Hepatocyte (in vitro differentiated cells): ENCODE measurements at regions not wholly inside any gene's neighbourhood (a gene's known extent, or its start where the extent isn't known, plus 50 kb on each side); places are given as distances from the start of the nearest gene placed in this dataset.

ENCODE experiments used
- DNase-seq: peaks from one replicate; pipeline ENCODE4 v3.0.0-alpha.2; 2016; ENCODE audit warnings: low spot score
- H2AFZ ChIP-seq: fragments of 200-600 bp; sonication (generic); 2 replicates; pipeline ENCODE4 v1.6.0; 2016; ENCODE audit warnings: antibody characterized with exemption, mild to moderate bottlenecking
- H3K27ac ChIP-seq: fragments of 200-600 bp; sonication (generic); 2 replicates; pipeline ENCODE4 v1.5.1; 2016; ENCODE audit warnings: mild to moderate bottlenecking
- H3K27me3 ChIP-seq: fragments of 200-600 bp; sonication (generic); 2 replicates; pipeline ENCODE4 v1.6.1; 2016
- H3K36me3 ChIP-seq: fragments of 200-600 bp; sonication (generic); replicated peaks from 2 replicates; pipeline ENCODE4 v1.5.1; 2016; ENCODE audit warnings: low read depth; ENCODE audit not compliant: insufficient read depth
- H3K4me1 ChIP-seq: fragments of 200-600 bp; sonication (generic); 2 replicates; pipeline ENCODE4 v1.5.1; 2016; ENCODE audit warnings: mild to moderate bottlenecking, moderate library complexity; ENCODE audit not compliant: insufficient read depth
- H3K4me2 ChIP-seq: fragments of 200-600 bp; sonication (generic); 2 replicates; pipeline ENCODE4 v1.6.0; 2016
- H3K4me3 ChIP-seq: fragments of 200-600 bp; sonication (generic); 2 replicates; pipeline ENCODE4 v1.5.1; 2016; ENCODE audit warnings: mild to moderate bottlenecking
- H3K79me2 ChIP-seq: fragments of 200-600 bp; sonication (generic); 2 replicates; pipeline ENCODE4 v1.6.0; 2017; ENCODE audit warnings: mild to moderate bottlenecking
- H3K9me2 ChIP-seq: fragments of 200-600 bp; sonication (generic); replicated peaks from 2 replicates; pipeline ENCODE4 v1.6.0; 2017; ENCODE audit warnings: mild to moderate bottlenecking; ENCODE audit not compliant: insufficient read depth
- H3K9me3 ChIP-seq: fragments of 200-600 bp; sonication (generic); 2 replicates; pipeline ENCODE4 v1.5.1; 2016; ENCODE audit warnings: low read depth, mild to moderate bottlenecking
- H4K20me1 ChIP-seq: fragments of 200-600 bp; sonication (generic); 2 replicates; pipeline ENCODE4 v1.6.0; 2016; ENCODE audit warnings: mild to moderate bottlenecking; ENCODE audit not compliant: insufficient read depth, poor library complexity, severe bottlenecking
- CTCF ChIP-seq: fragments of 200-600 bp; sonication (generic); IDR thresholded peaks from 2 replicates; pipeline ENCODE4 v1.5.1; 2016; ENCODE audit warnings: antibody characterized with exemption, mild to moderate bottlenecking; ENCODE audit not compliant: poor library complexity
- EZH2 ChIP-seq: fragments of 200-600 bp; sonication (generic); IDR thresholded peaks from 2 replicates; pipeline ENCODE4 v1.6.1; 2016; ENCODE audit warnings: antibody characterized with exemption, mild to moderate bottlenecking, borderline replicate concordance
- EZH2phosphoT487 ChIP-seq: fragments of 200-600 bp; sonication (generic); IDR thresholded peaks from one replicate; pipeline ENCODE4 v1.6.1; 2018; ENCODE audit warnings: antibody characterized with exemption, mild to moderate bottlenecking, low read depth, moderate library complexity; ENCODE audit not compliant: unreplicated experiment, severe bottlenecking
- WGBS: methylation state at CpG from one replicate; pipeline ENCODE4 v1.1.6; 2016; ENCODE audit warnings: low lambda C conversion rate; ENCODE audit errors: missing lambda C conversion rate; 5-methylcytosine and 5-hydroxymethylcytosine counted together

GRCh38 chr4:188707036-188707435, 567.8 kb downstream of the TRIML1 start:
- no peaks in the 10 kb centered on the region for H4K20me1 ChIP-seq
- no peaks in the 10 kb centered on the region for H3K9me3 ChIP-seq
- WGBS, result 80% methylated on average over 4 of the region's 4 CpGs
- no peak overlapping the region for H3K4me2 ChIP-seq
- no peaks in the 10 kb centered on the region for H3K27me3 ChIP-seq
- no peak for DNase-seq
- H3K9me2 ChIP-seq, result no peaks in the 10 kb centered on the region
- TF ChIP-seq CTCF (no peak), EZH2phosphoT487 (no peak), EZH2 (no peak)
- no peak overlapping the region for H3K4me3 ChIP-seq
- H3K27ac ChIP-seq, result no peak overlapping the region
- H3K4me1 ChIP-seq, result no peaks in the 10 kb centered on the region
- no peaks in the 10 kb centered on the region for H3K79me2 ChIP-seq
- no peak overlapping the region for H2AFZ ChIP-seq
- H3K36me3 ChIP-seq, result no peaks in the 10 kb centered on the region

- Histone ChIP-seq H2AFZ (no peak overlapping the region), H4K20me1 (no peaks in the 10 kb centered on the region), H3K4me1 (no peaks in the 10 kb centered on the region), H3K79me2 (no peaks in the 10 kb centered on the region), H3K36me3 (no peaks in the 10 kb centered on the region), H3K9me3 (no peaks in the 10 kb centered on the region), H3K9me2 (no peaks in the 10 kb centered on the region), H3K4me3 (no peak overlapping the region), H3K27ac (no peak overlapping the region), H3K4me2 (no peak overlapping the region), H3K27me3 (no peaks in the 10 kb centered on the region)
- DNase-seq, result no peak
- TF ChIP-seq EZH2 (no peak), EZH2phosphoT487 (no peak), CTCF (no peak)
- WGBS, result 62% methylated on average over 2 of the region's 2 CpGs
Measured at GRCh38 chr4:188714501-188714900, 575.3 kb downstream of the TRIML1 start.

GRCh38 chr4:188714907-188715306, 575.7 kb downstream of the TRIML1 start:
- no peak overlapping the region for H2AFZ ChIP-seq
- no peaks in the 10 kb centered on the region for H3K36me3 ChIP-seq
- H3K27me3 ChIP-seq, result no peaks in the 10 kb centered on the region
- 89% methylated on average over 3 of the region's 3 CpGs for WGBS
- H3K27ac ChIP-seq, result no peak overlapping the region
- no peak overlapping the region for H3K4me2 ChIP-seq
- no peaks in the 10 kb centered on the region for H3K9me2 ChIP-seq
- no peaks in the 10 kb centered on the region for H4K20me1 ChIP-seq
- DNase-seq, result no peak
- H3K9me3 ChIP-seq, result no peaks in the 10 kb centered on the region
- no peaks in the 10 kb centered on the region for H3K79me2 ChIP-seq
- H3K4me3 ChIP-seq, result no peak overlapping the region
- no peaks in the 10 kb centered on the region for H3K4me1 ChIP-seq
- TF ChIP-seq EZH2phosphoT487, result no peak
- no peak for TF ChIP-seq CTCF
- TF ChIP-seq EZH2, result no peak

DNA sequence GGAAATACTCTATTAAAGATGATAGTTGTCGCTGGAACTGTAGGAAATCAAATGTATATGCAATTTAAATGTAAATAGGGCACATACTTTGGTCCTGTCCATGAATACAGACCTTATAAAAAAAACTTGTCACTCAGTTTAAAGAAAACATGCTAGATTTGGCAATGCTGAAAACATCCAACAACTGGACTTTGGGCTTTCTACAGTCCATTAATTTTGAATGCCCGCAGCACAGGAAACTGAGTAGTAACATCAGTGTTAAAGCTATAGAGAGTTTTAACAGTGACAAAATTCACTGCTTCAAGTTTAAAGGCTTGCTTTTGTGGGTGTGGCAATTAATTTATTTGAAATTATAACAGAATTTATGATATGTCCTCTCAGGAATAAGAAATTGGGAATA, 578.4 kb downstream of the TRIML1 start:
- Histone ChIP-seq H3K4me2 (no peak overlapping the region), H3K4me3 (no peak overlapping the region), H3K27me3 (no peaks in the 10 kb centered on the region), H4K20me1 (no peaks in the 10 kb centered on the region), H3K9me2 (no peaks in the 10 kb centered on the region), H3K36me3 (no peaks in the 10 kb centered on the region), H2AFZ (no peak overlapping the region), H3K4me1 (no peaks in the 10 kb centered on the region), H3K27ac (no peak overlapping the region), H3K9me3 (no peaks in the 10 kb centered on the region), H3K79me2 (no peaks in the 10 kb centered on the region)
- WGBS, result 97% methylated on average over 2 of the region's 2 CpGs
- TF ChIP-seq EZH2 (no peak), CTCF (no peak), EZH2phosphoT487 (no peak)
- no peak for DNase-seq
